ENCODE measurements at regions not wholly inside any gene's neighbourhood (a gene's known extent, or its start where the extent isn't known, plus 50 kb on each side); places are given as distances from the start of the nearest gene placed in this dataset.

- Mint-ChIP-seq H3K4me1 (ENCODE audit: low read depth) (no peaks in the 10 kb centered on the region), H3K27ac (ENCODE audit: unreplicated experiment) (no peak overlapping the region), H3K27me3 (ENCODE audit: low read depth) (no peaks in the 10 kb centered on the region), H3K9me3 (ENCODE audit: low read depth) (no peaks in the 10 kb centered on the region), H3K4me3 (ENCODE audit: unreplicated experiment) (no peak overlapping the region), H3K36me3 (ENCODE audit: low read depth) (no peaks in the 10 kb centered on the region)
- TF ChIP-seq CTCF (IDR thresholded peaks at IDR 0.05): no peak
- DNase-seq (ENCODE audit: low spot score): no peak
Measured at GRCh38 chr7:15989194-15989593, 302.7 kb upstream of the MEOX2 start.

- no peaks in the 10 kb centered on the region for H3K9me3 Mint-ChIP-seq (ENCODE audit: low read depth)
- no peak for DNase-seq (ENCODE audit: low spot score)
- H3K27ac Mint-ChIP-seq (ENCODE audit: unreplicated experiment): no peak overlapping the region
- H3K4me3 Mint-ChIP-seq (ENCODE audit: unreplicated experiment): no peak overlapping the region
- no peaks in the 10 kb centered on the region for H3K27me3 Mint-ChIP-seq (ENCODE audit: low read depth)
- H3K36me3 Mint-ChIP-seq (ENCODE audit: low read depth): no peaks in the 10 kb centered on the region
- no peak for TF ChIP-seq CTCF (IDR thresholded peaks at IDR 0.05)
- no peaks in the 10 kb centered on the region for H3K4me1 Mint-ChIP-seq (ENCODE audit: low read depth)
Measured at GRCh38 chr7:15985587-15986384, 299.3 kb upstream of the MEOX2 start.

- Mint-ChIP-seq H3K27ac (ENCODE audit: unreplicated experiment) (no peak overlapping the region), H3K4me1 (ENCODE audit: low read depth) (peaks cover 12% of the 10 kb centered on the region), H3K27me3 (ENCODE audit: low read depth) (no peaks in the 10 kb centered on the region), H3K4me3 (ENCODE audit: unreplicated experiment) (no peak overlapping the region), H3K9me3 (ENCODE audit: low read depth) (no peaks in the 10 kb centered on the region), H3K36me3 (ENCODE audit: low read depth) (no peaks in the 10 kb centered on the region)
- no peak for TF ChIP-seq CTCF (IDR thresholded peaks at IDR 0.05)
- DNase-seq (ENCODE audit: low spot score): no peak
Measured at GRCh38 chr7:15977663-15978062, 291.2 kb upstream of the MEOX2 start.

GRCh38 chr7:15972862-15973275 lies 286.4 kb upstream of the MEOX2 start:
- H3K36me3 Mint-ChIP-seq (ENCODE audit: low read depth): no peaks in the 10 kb centered on the region
- H3K27ac Mint-ChIP-seq (ENCODE audit: unreplicated experiment): no peak overlapping the region
- no peaks in the 10 kb centered on the region for H3K27me3 Mint-ChIP-seq (ENCODE audit: low read depth)
- TF ChIP-seq CTCF (IDR thresholded peaks at IDR 0.05): no peak
- no peak for DNase-seq (ENCODE audit: low spot score)
- H3K9me3 Mint-ChIP-seq (ENCODE audit: low read depth): no peaks in the 10 kb centered on the region
- peaks cover 13% of the 10 kb centered on the region for H3K4me1 Mint-ChIP-seq (ENCODE audit: low read depth)
- H3K4me3 Mint-ChIP-seq (ENCODE audit: unreplicated experiment): peak overlapping the region; percentile 32

GRCh38 chr7:15967551-15967950 lies 281.1 kb upstream of the MEOX2 start:
- no peak overlapping the region for H3K4me3 Mint-ChIP-seq (ENCODE audit: unreplicated experiment)
- H3K27ac Mint-ChIP-seq (ENCODE audit: unreplicated experiment): no peak overlapping the region
- H3K27me3 Mint-ChIP-seq (ENCODE audit: low read depth): no peaks in the 10 kb centered on the region
- H3K36me3 Mint-ChIP-seq (ENCODE audit: low read depth): no peaks in the 10 kb centered on the region
- H3K9me3 Mint-ChIP-seq (ENCODE audit: low read depth): no peaks in the 10 kb centered on the region
- H3K4me1 Mint-ChIP-seq (ENCODE audit: low read depth): peaks cover under 1% of the 10 kb centered on the region
- no peak for TF ChIP-seq CTCF (IDR thresholded peaks at IDR 0.05)
- no peak for DNase-seq (ENCODE audit: low spot score)

All from chondrocyte (in vitro differentiated cells).